HG03280 (cell line): ENCODE measurements at regions not wholly inside any gene's neighbourhood (a gene's known extent, or its start where the extent isn't known, plus 50 kb on each side); places are given as distances from the start of the nearest gene placed in this dataset.

Experiments
- ATAC-seq: cut with Tn5 transposase; IDR thresholded peaks from one replicate; pipeline ENCODE4 v1.9.1; 2021; ENCODE audit warnings: mild to moderate bottlenecking, moderate library complexity; ENCODE audit not compliant: unreplicated experiment

- no peak for ATAC-seq
Observed at GRCh38 chr4:64503416-64503815, 94.2 kb upstream of the TECRL start.

- no peak for ATAC-seq
Observed at GRCh38 chr4:64497491-64497890, 88.2 kb upstream of the TECRL start.

DNA sequence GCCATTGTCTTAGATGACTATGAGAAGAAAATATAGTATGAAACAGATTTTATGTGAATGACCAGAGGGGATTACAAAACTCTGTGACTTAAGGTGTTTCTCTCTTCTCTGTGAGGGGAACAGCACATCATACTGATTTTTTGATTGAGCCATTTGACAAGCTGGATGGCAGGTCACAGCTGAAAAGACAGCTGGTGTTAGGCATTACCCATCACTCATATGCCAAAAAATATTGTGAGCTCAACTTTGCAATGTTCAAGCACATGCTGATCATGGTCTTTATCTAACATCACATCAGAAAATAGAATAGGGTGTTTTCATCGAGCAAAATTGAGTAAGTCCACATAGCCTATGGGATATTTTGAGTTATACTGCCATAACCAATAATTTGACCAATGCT is 86.7 kb upstream of the TECRL start:
- no peak for ATAC-seq

- no peak for ATAC-seq
Observed at GRCh38 chr4:64489628-64490027, 80.4 kb upstream of the TECRL start.

- no peak for ATAC-seq
Observed at GRCh38 chr4:64479338-64479737, 70.1 kb upstream of the TECRL start.

- ATAC-seq: no peak
Observed at GRCh38 chr4:64477127-64477526, 67.9 kb upstream of the TECRL start.

- no peak for ATAC-seq
Observed at GRCh38 chr4:64465263-64465662, 56.0 kb upstream of the TECRL start.

GRCh38 chr4:64464581-64464980 is 55.3 kb upstream of the TECRL start:
- ATAC-seq: no peak
